ENCODE measurements at regions not wholly inside any gene's neighbourhood (a gene's known extent, or its start where the extent isn't known, plus 50 kb on each side); places are given as distances from the start of the nearest gene placed in this dataset.

GRCh38 chr11:23997356-23997755, 499.5 kb upstream of the LUZP2 start:
- H3K4me3 ChIP-seq = no peak overlapping the region
- no peaks in the 10 kb centered on the region for H3K9me3 ChIP-seq
- H3K27me3 ChIP-seq = no peaks in the 10 kb centered on the region
- H3K36me3 ChIP-seq = no peaks in the 10 kb centered on the region
- DNase-seq = no peak
- H3K27ac ChIP-seq = no peak overlapping the region
- TF ChIP-seq CTCF (IDR thresholded peaks at IDR 0.05) = no peak
- TF ChIP-seq POLR2A (IDR thresholded peaks at IDR 0.05) = no peak
- H3K4me1 ChIP-seq = no peaks in the 10 kb centered on the region

GRCh38 chr11:24005202-24005876, 491.5 kb upstream of the LUZP2 start:
- Histone ChIP-seq H3K4me1 (no peaks in the 10 kb centered on the region), H3K27ac (peak overlapping the region in 1 of 4 donors; percentile 48), H3K4me3 (no peak overlapping the region), H3K27me3 (no peaks in the 10 kb centered on the region), H3K36me3 (no peaks in the 10 kb centered on the region), H3K9me3 (no peaks in the 10 kb centered on the region)
- TF ChIP-seq CTCF (IDR thresholded peaks at IDR 0.05) (no peak), POLR2A (IDR thresholded peaks at IDR 0.05) (no peak)
- peak in 1 of 3 donors; percentile 49 for DNase-seq

- Histone ChIP-seq H3K27ac (no peak overlapping the region), H3K9me3 (peaks cover 0 to 3% (median 0%) of the 10 kb centered on the region in 4 donors), H3K36me3 (no peaks in the 10 kb centered on the region), H3K4me1 (no peaks in the 10 kb centered on the region), H3K4me3 (no peak overlapping the region), H3K27me3 (no peaks in the 10 kb centered on the region)
- no peak for DNase-seq
- TF ChIP-seq POLR2A (IDR thresholded peaks at IDR 0.05) (no peak), CTCF (IDR thresholded peaks at IDR 0.05) (no peak)
Measured at GRCh38 chr11:24043842-24044241, 453.0 kb upstream of the LUZP2 start.

- Histone ChIP-seq H3K4me3 (no peak overlapping the region), H3K27me3 (no peaks in the 10 kb centered on the region), H3K4me1 (no peaks in the 10 kb centered on the region), H3K36me3 (no peaks in the 10 kb centered on the region), H3K9me3 (peaks cover 0 to 3% (median 0%) of the 10 kb centered on the region in 4 donors), H3K27ac (no peak overlapping the region)
- TF ChIP-seq POLR2A (IDR thresholded peaks at IDR 0.05) (no peak), CTCF (IDR thresholded peaks at IDR 0.05) (no peak)
- no peak for DNase-seq
Measured at GRCh38 chr11:24046731-24047130, 450.1 kb upstream of the LUZP2 start.

GRCh38 chr11:24056051-24056450, 440.8 kb upstream of the LUZP2 start:
- TF ChIP-seq CTCF (IDR thresholded peaks at IDR 0.05) = no peak
- no peak for TF ChIP-seq POLR2A (IDR thresholded peaks at IDR 0.05)
- Histone ChIP-seq H3K9me3 (no peaks in the 10 kb centered on the region), H3K4me1 (no peaks in the 10 kb centered on the region), H3K27me3 (no peaks in the 10 kb centered on the region), H3K4me3 (no peak overlapping the region), H3K36me3 (no peaks in the 10 kb centered on the region), H3K27ac (no peak overlapping the region)
- no peak for DNase-seq

- Histone ChIP-seq H3K4me3 (no peak overlapping the region), H3K9me3 (no peaks in the 10 kb centered on the region), H3K27ac (no peak overlapping the region), H3K27me3 (no peaks in the 10 kb centered on the region), H3K4me1 (no peaks in the 10 kb centered on the region), H3K36me3 (no peaks in the 10 kb centered on the region)
- TF ChIP-seq CTCF (IDR thresholded peaks at IDR 0.05) (no peak), POLR2A (IDR thresholded peaks at IDR 0.05) (no peak)
- DNase-seq = no peak
Measured at GRCh38 chr11:24060125-24060524, 436.7 kb upstream of the LUZP2 start.
